Common myeloid progenitor, CD34-positive (primary cell): ENCODE measurements at regions not wholly inside any gene's neighbourhood (a gene's known extent, or its start where the extent isn't known, plus 50 kb on each side); places are given as distances from the start of the nearest gene placed in this dataset.
A peak's percentile ranks its signal among the peaks of the same experiment; 100 is the strongest.
"Not testable (repeated sequence)": the region's sequence is repeated elsewhere in the genome, so short reads cannot be mapped to it uniquely, and the experiment has no call there.

ENCODE experiments used
- CTCF ChIA-PET: fragments of 350-600 bp; sonication (Branson Sonifier 250); formaldehyde crosslinking; loops from one replicate; lab custom pipeline; 2021; ENCODE audit warnings: antibody characterized with exemption; lab: Charles Lee
- POLR2A ChIA-PET: fragments of 350-600 bp; sonication (Branson Sonifier 250); formaldehyde crosslinking; loops from one replicate; lab custom pipeline; 2021; ENCODE audit warnings: antibody characterized with exemption; lab: Charles Lee
- DNase-seq, 3 donors: peaks; one replicate each; pipeline versions ENCODE4 v3.0.0 to v3.0.0-alpha.2; 2013
- H3K27ac ChIP-seq, 2 experiments: 1 replicate in 1 of 2; 2 replicates in 1 of 2; pipeline ENCODE4 v1.7.0; 2013; ENCODE audit warnings: inconsistent platforms in 2 of 2, low read length in 2 of 2, mild to moderate bottlenecking in 2 of 2, low read depth in 1 of 2, moderate library complexity in 1 of 2; ENCODE audit not compliant: severe bottlenecking in 2 of 2, insufficient read depth in 1 of 2, poor library complexity in 1 of 2
- H3K27me3 ChIP-seq, 5 experiments: replicated peaks in 2 of 5; 1 replicate in 3 of 5; 2 replicates in 2 of 5; pipeline versions ENCODE4 v1.6.1 to v1.7.0; 2013; ENCODE audit warnings: low read length in 4 of 5, mild to moderate bottlenecking in 2 of 5, moderate library complexity in 2 of 5, inconsistent platforms in 1 of 5; ENCODE audit not compliant: insufficient read depth in 5 of 5, control insufficient read depth in 4 of 5
- H3K36me3 ChIP-seq, 4 experiments: 1 replicate in 2 of 4; 2 replicates in 2 of 4; pipeline versions ENCODE4 v1.6.1 to v1.7.0; 2013; ENCODE audit warnings: low read length in 3 of 4, control low read depth in 1 of 4, mild to moderate bottlenecking in 1 of 4; ENCODE audit not compliant: control insufficient read depth in 4 of 4, insufficient read depth in 4 of 4
- H3K4me1 ChIP-seq, 4 experiments: 1 replicate in 3 of 4; 2 replicates in 1 of 4; pipeline versions ENCODE4 v1.6.1 to v1.7.1; 2013; ENCODE audit warnings: low read length in 3 of 4, mild to moderate bottlenecking in 3 of 4, control low read depth in 1 of 4, inconsistent platforms in 1 of 4, moderate library complexity in 1 of 4; ENCODE audit not compliant: control insufficient read depth in 4 of 4, insufficient read depth in 4 of 4; ENCODE audit errors: control extremely low read depth in 1 of 4
- H3K4me3 ChIP-seq, 7 experiments: 1 replicate in 4 of 7; 2 replicates in 3 of 7; pipeline versions ENCODE4 v1.5.1 to v1.7.0; 2013; ENCODE audit warnings: mild to moderate bottlenecking in 7 of 7, low read length in 6 of 7, moderate library complexity in 6 of 7, inconsistent platforms in 2 of 7, low read depth in 2 of 7, control low read depth in 1 of 7; ENCODE audit not compliant: insufficient read depth in 4 of 7, control insufficient read depth in 1 of 7; ENCODE audit errors: extremely low read depth in 1 of 7
- H3K9me3 ChIP-seq, 5 experiments: 1 replicate in 4 of 5; 2 replicates in 1 of 5; pipeline versions ENCODE4 v1.6.1 to v1.7.1; 2013; ENCODE audit warnings: low read length in 4 of 5, mild to moderate bottlenecking in 2 of 5, inconsistent platforms in 1 of 5, low read depth in 1 of 5, moderate library complexity in 1 of 5; ENCODE audit not compliant: control insufficient read depth in 4 of 5, insufficient read depth in 2 of 5; ENCODE audit errors: control extremely low read depth in 1 of 5
- whole genome bisulfite sequencing: methylation state at CpG from one replicate; pipeline ENCODE4 v1.1.5; 2013; ENCODE audit not compliant: insufficient coverage; 5-methylcytosine and 5-hydroxymethylcytosine counted together

GRCh38 chr6:147441751-147442150, 66.7 kb upstream of the SAMD5 start:
- Histone ChIP-seq H3K4me1 (no peaks in the 10 kb centered on the region), H3K4me3 (no peak overlapping the region), H3K36me3 (no peaks in the 10 kb centered on the region), H3K9me3 (peaks cover 0 to 2% (median 0%) of the 10 kb centered on the region in 5 experiments), H3K27ac (no peak overlapping the region), H3K27me3 (no peaks in the 10 kb centered on the region)
- no peak for DNase-seq
- CTCF ChIA-PET, result interaction anchor here (0.6 kb wide), 1 partner anchor 36 kb away, joined by 3 read pairs; no protein-coding TSS in a partner anchor
- 100% methylated on average over 1 of the region's 1 CpG for WGBS
- POLR2A ChIA-PET, result no interaction called here

DNA sequence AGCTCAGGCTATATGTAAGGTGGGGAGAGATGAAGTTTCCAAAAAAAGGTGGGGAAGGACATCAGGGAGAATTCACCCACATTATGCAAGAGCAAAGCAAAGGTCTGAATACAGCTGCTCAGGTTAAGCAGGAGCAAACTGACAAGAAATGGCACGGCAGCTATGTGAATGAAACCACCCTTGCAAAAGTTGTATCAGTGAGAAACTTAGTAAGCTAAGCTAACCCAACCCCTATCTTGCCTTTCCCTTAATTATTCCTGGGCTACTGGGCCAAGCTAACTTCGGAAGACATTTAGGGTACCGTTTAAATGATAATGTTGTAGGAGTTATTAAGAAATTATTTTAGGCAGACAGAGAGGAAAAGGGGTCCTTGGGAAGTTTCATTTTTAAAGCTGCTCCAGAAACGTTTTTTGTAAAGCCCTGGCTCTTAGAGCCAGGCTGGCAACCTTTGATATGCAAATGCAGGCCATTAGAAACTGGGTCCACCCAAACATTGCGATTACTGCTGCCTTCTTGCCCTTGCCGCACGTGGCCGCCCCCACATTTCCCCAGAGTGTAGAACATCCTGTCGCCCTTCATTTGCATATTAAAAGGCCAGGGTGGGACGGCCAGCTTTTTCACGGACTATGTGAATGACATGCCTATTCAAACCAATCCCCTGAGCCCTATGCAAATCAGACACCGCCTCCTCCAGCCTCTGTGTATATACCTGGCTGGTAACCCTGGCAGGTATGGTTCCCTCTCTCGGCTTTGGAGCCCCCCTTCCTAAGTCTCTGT, 60.5 kb upstream of the SAMD5 start:
- H3K36me3 ChIP-seq, result no peaks in the 10 kb centered on the region
- 90% methylated on average over 10 of the region's 13 CpGs for WGBS

GRCh38 chr6:147448775-147449174, 59.7 kb upstream of the SAMD5 start:
- POLR2A ChIA-PET, result no interaction called here
- Histone ChIP-seq H3K4me3 (no peak overlapping the region), H3K27ac (no peak overlapping the region), H3K9me3 (no peaks in the 10 kb centered on the region), H3K27me3 (no peaks in the 10 kb centered on the region), H3K4me1 (peaks cover 0 to 5% (median 1%) of the 10 kb centered on the region in 4 experiments), H3K36me3 (no peaks in the 10 kb centered on the region)
- WGBS, result 98% methylated on average over 6 of the region's 8 CpGs
- CTCF ChIA-PET, result no interaction called here
- DNase-seq, result no peak

More for the DNA sequence above, 60.5 kb upstream of the SAMD5 start:
- no peaks in the 10 kb centered on the region for H3K4me1 ChIP-seq
- ChIA-PET CTCF (no interaction called here), POLR2A (no interaction called here)
- H3K27ac ChIP-seq, result no peak overlapping the region
- H3K9me3 ChIP-seq, result no peaks in the 10 kb centered on the region
- no peaks in the 10 kb centered on the region for H3K27me3 ChIP-seq
- H3K4me3 ChIP-seq, result no peak overlapping the region
- no peak for DNase-seq

DNA sequence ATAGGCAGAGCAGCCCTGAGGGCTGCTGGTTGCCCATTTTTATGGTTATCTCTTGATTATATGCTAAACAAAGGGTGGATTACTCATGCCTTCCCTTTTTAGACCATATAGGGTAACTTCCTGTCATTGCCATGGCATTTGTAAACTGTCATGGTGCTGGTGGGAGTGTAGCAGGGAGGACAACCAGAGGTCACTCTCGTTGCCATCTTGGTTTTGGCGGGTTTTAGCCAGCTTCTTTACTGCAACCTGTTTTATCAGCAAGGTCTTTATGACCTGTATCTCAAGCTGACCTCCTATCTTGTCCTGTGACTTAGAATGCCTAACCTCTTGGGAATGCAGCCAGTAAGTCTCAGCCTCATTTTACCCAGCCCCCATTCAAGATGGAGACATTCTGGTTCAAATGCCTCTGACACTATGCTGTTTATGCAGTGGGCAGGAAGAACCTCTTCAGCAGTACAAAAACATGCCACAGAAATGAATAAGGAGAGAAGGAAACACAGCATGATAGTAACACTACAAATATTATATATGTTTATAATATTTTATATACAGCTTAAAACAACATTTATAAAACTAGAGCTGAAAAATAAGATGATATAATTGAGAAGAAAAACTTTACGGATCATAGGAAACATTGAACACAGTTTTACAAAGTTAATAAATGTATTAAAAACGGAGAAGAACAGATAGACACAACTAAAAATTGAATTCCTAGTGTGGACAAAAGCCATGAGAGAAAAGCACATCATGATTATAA, 58.9 kb upstream of the SAMD5 start:
- Histone ChIP-seq H3K27me3 (no peaks in the 10 kb centered on the region), H3K27ac (no peak overlapping the region), H3K9me3 (no peaks in the 10 kb centered on the region), H3K4me3 (no peak overlapping the region), H3K36me3 (no peaks in the 10 kb centered on the region), H3K4me1 (peaks cover 0 to 9% (median 1%) of the 10 kb centered on the region in 4 experiments)
- WGBS, result 96% methylated on average over 3 of the region's 4 CpGs
- ChIA-PET POLR2A (no interaction called here), CTCF (no interaction called here)
- DNase-seq, result no peak

DNA sequence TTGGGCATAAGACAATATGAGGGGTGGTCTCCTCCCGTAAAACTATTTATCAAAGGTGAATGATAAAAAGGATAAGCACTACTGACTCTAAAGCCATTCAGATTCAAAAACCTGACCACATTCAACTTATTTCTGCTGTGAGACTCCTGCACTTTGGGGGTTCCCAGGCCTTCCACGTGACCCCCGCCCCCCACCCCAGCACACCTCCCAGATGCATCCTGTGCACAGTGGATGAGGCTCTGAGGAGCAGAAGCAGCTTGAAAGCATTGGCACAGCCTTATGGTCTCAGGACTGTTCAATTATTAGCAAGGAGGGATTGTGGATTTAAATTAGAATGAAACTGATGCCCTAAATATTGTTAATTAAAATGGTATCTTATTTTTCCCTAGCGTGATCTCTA, 55.1 kb upstream of the SAMD5 start:
- DNase-seq, result peak in 2 of 3 donors; percentile 78 to 82
- H3K27ac ChIP-seq, result no peak overlapping the region
- no peaks in the 10 kb centered on the region for H3K36me3 ChIP-seq
- CTCF ChIA-PET, result no interaction called here
- H3K4me1 ChIP-seq, result peaks cover 0 to 9% (median 1%) of the 10 kb centered on the region in 4 experiments
- H3K27me3 ChIP-seq, result no peaks in the 10 kb centered on the region
- no peak overlapping the region for H3K4me3 ChIP-seq
- POLR2A ChIA-PET, result interaction anchor here (0.6 kb wide), 1 partner anchor 897 kb away, joined by 5 read pairs; no protein-coding TSS in a partner anchor
- WGBS, result 0% methylated on average over 1 of the region's 4 CpGs
- H3K9me3 ChIP-seq, result no peaks in the 10 kb centered on the region

DNA sequence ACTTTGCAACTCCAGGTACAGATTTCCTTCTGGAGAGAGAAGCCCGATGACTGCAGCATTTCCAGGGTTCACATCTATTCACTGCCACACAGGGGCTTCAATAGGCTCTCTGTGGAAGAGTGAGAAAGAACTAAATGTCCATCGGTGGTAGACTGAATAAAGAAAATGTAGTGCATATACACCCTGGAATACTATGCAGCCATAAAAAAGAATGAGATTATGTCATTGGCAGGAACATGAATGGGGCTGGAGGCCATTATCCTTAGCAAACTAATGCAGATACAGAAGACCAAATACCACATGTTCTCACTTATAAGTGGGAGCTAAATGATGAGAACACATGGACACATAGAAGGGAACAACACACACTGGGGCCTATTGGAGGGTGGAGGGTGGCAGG, 53.6 kb upstream of the SAMD5 start:
- H3K4me1 ChIP-seq, H3K27ac ChIP-seq, POLR2A ChIA-PET, DNase-seq, CTCF ChIA-PET, H3K9me3 ChIP-seq, H3K27me3 ChIP-seq, H3K36me3 ChIP-seq, H3K4me3 ChIP-seq: not testable (repeated sequence)
- WGBS, result no CpG with 5 or more reads among the region's 2 CpGs
